ENCODE measurements at regions not wholly inside any gene's neighbourhood (a gene's known extent, or its start where the extent isn't known, plus 50 kb on each side); places are given as distances from the start of the nearest gene placed in this dataset.

DNA sequence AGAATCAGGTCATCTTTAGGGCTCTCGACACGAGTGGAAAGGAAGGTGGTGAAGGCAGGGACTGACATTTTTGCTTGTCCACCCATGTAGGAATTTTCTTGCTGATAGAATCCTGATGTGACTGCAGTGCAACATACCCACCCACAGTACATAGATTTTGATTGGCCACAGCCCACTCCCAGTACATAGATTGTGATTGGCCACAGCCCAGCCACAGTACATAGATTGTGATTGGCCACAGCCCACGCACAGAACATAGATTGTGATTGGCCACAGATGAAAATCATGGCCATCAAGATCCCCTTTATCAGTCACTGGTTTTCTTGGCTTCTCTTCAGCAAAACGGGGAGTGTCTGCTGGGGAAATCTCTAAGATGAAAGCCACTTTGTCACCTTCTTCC is 1041.5 kb downstream of the AACS start:
- TF ChIP-seq GATA3 (IDR thresholded peaks at IDR 0.05; ENCODE audit: low read depth, low read length) (no peak), GATA2 (IDR thresholded peaks at IDR 0.05; ENCODE audit: low read depth, low read length) (no peak)

GRCh38 chr12:126107659-126108058 is 1042.4 kb downstream of the AACS start:
- TF ChIP-seq GATA2 (IDR thresholded peaks at IDR 0.05; ENCODE audit: low read depth, low read length) (no peak), GATA3 (IDR thresholded peaks at IDR 0.05; ENCODE audit: low read depth, low read length) (no peak)

GRCh38 chr12:126108247-126108646 is 1043.0 kb downstream of the AACS start:
- TF ChIP-seq GATA3 (IDR thresholded peaks at IDR 0.05; ENCODE audit: low read depth, low read length) = no peak
- TF ChIP-seq GATA2 (IDR thresholded peaks at IDR 0.05; ENCODE audit: low read depth, low read length) = no peak

GRCh38 chr12:126112141-126112540 is 1046.9 kb downstream of the AACS start:
- TF ChIP-seq GATA3 (IDR thresholded peaks at IDR 0.05; ENCODE audit: low read depth, low read length) = no peak
- no peak for TF ChIP-seq GATA2 (IDR thresholded peaks at IDR 0.05; ENCODE audit: low read depth, low read length)

- TF ChIP-seq GATA3 (IDR thresholded peaks at IDR 0.05; ENCODE audit: low read depth, low read length) (no peak), GATA2 (IDR thresholded peaks at IDR 0.05; ENCODE audit: low read depth, low read length) (no peak)
Observed at GRCh38 chr12:126112849-126113248, 1047.6 kb downstream of the AACS start.

DNA sequence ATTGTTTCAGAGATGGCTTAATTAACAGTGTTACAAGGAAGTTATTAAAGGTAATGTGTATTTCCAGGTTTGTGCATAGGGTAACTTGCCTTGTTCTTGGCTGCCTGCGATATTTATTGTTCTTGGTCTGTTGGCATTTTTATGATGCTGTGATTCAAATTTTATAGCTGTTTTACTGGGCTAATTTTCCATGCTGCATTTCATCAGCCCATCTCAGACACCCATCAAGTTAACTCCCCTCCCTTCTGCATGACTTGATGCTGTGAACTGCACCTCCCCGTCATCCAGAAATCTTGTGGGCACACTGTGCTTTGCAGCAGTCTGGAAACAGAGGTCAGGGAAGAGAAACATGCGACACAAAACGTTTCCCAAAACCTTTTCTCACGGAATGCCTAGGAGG is 1049.2 kb downstream of the AACS start:
- TF ChIP-seq GATA2 (IDR thresholded peaks at IDR 0.05; ENCODE audit: low read depth, low read length) = no peak
- TF ChIP-seq GATA3 (IDR thresholded peaks at IDR 0.05; ENCODE audit: low read depth, low read length) = no peak

DNA sequence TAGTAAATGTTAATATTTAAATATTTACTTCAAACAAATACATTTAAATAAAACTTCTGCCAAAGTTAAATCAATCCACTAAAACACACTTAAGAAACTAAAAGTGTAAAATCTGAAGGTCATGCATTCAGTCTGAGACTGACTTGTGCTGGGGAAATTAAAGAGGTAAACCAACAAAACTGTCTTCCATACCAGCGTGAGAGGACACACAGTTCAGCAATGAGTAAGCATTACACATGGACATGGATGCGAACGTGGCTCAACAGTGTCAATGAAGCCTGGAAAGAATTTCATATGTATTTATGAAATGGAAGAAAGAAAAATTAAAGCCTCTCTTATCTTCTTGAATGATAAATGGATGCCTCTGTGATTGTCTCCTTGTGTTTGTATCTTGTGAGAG is 1052.3 kb downstream of the AACS start:
- no peak for TF ChIP-seq GATA2 (IDR thresholded peaks at IDR 0.05; ENCODE audit: low read depth, low read length)
- TF ChIP-seq GATA3 (IDR thresholded peaks at IDR 0.05; ENCODE audit: low read depth, low read length) = no peak

DNA sequence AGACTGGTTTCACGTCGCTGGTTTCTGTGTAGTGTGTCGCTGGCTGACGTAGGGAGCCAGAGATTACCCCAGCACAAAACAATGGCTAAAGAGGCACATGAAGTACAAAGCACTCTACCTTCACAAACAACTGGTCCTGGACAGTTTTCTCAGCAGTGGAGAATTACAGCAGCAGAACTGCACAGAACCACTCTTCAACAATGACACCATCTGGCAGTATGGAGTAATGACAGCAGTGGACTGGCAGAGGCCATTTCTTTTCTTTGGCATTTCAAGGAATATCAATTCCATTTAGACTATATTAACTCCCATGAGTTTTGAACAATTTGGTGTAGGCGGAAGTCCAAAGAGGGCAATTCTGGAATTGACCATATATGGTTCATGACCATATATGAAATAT is 1074.1 kb downstream of the AACS start:
- TF ChIP-seq GATA3 (IDR thresholded peaks at IDR 0.05; ENCODE audit: low read depth, low read length) = no peak
- no peak for TF ChIP-seq GATA2 (IDR thresholded peaks at IDR 0.05; ENCODE audit: low read depth, low read length)

GRCh38 chr12:126144603-126145002 is 1079.4 kb downstream of the AACS start:
- TF ChIP-seq GATA3 (IDR thresholded peaks at IDR 0.05; ENCODE audit: low read depth, low read length) (no peak), GATA2 (IDR thresholded peaks at IDR 0.05; ENCODE audit: low read depth, low read length) (no peak)

GRCh38 chr12:126147321-126147720 is 1082.1 kb downstream of the AACS start:
- TF ChIP-seq GATA3 (IDR thresholded peaks at IDR 0.05; ENCODE audit: low read depth, low read length) (no peak), GATA2 (IDR thresholded peaks at IDR 0.05; ENCODE audit: low read depth, low read length) (no peak)

GRCh38 chr12:126156806-126157574 is 1091.8 kb downstream of the AACS start:
- TF ChIP-seq GATA2 (IDR thresholded peaks at IDR 0.05; ENCODE audit: low read depth, low read length) (no peak), GATA3 (IDR thresholded peaks at IDR 0.05; ENCODE audit: low read depth, low read length) (no peak)

DNA sequence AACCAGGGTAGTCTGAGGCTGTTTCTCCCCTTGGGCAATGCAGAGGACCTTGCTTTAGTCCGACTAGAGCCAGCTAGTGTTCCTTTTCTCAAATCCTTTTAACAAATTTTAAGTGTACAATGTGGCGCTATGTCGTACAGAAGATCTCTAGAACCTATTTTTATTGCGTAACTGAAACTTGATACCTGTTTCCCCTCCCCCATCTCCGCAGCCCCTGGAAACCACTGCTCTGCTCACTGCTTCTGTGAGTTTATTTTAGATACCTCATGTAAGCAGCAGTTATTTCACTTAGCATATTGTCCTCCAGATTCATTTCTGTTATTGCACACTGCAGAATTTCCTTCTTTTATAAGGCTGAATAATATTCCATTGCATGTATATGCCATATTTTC is 1092.3 kb downstream of the AACS start:
- no peak for TF ChIP-seq GATA3 (IDR thresholded peaks at IDR 0.05; ENCODE audit: low read depth, low read length)

GRCh38 chr12:126159139-126159538 is 1093.9 kb downstream of the AACS start:
- TF ChIP-seq GATA3 (IDR thresholded peaks at IDR 0.05; ENCODE audit: low read depth, low read length) (no peak), GATA2 (IDR thresholded peaks at IDR 0.05; ENCODE audit: low read depth, low read length) (no peak)

DNA sequence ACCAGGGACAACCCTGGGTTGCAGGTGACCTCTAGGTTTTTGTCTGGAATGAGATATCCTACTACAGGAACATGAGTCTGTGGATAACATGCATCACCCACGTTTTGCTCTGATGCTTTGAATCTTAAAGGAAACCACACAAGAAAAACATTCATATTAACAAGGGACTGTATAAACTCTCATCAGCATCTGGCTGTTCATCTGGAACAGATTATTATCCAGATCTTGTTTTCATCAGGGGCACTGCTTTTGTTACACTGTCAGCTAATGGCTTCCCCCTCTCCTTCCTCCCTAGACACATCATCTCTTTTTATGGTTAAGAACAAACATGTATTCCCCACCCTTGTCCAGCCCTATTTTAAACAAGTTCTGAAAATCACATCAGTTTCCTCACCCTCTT is 1095.7 kb downstream of the AACS start:
- no peak for TF ChIP-seq GATA3 (IDR thresholded peaks at IDR 0.05; ENCODE audit: low read depth, low read length)
- TF ChIP-seq GATA2 (IDR thresholded peaks at IDR 0.05; ENCODE audit: low read depth, low read length) = no peak

DNA sequence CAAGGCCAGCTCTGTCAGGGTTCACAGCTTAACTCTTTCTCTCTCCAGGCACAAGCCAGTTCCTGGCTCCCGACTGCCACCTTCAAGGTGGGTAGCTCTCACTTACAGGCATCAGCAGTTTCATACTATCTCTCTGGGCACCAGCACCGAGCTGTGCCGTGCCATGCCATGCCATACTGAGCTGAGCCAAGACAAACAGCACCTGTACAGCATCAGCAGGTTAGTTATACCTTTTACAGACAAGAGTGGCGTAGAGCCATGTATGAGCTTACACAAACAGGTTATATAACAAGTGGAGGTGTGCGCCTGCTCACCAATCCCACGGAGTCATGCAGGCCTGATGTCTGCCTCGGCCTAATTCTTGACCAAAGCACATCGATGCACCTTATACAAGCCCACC is 1098.7 kb downstream of the AACS start:
- no peak for TF ChIP-seq GATA2 (IDR thresholded peaks at IDR 0.05; ENCODE audit: low read depth, low read length)
- TF ChIP-seq GATA3 (IDR thresholded peaks at IDR 0.05; ENCODE audit: low read depth, low read length) = no peak

All from SH-SY5Y (cell line).